ENCODE measurements at regions not wholly inside any gene's neighbourhood (a gene's known extent, or its start where the extent isn't known, plus 50 kb on each side); places are given as distances from the start of the nearest gene placed in this dataset.

DNA sequence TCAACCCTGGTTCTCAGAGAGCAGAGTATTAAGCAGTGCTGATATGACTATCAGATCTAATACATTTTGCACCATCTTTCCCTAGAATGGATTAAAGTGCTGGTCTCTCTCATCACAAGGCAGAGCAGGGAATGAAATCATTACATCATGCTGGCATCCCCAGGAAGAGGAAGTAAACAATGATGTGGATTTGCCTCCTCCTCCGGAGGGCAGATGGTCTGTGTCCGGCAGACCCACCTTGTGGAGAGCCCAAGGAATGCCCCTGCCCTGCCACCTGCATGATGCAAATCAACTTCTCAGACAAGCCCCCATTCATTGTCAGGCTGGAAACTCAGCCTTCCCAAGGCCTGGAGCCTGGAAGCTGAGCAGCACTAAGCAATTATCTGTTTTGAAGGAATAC, 1149.1 kb downstream of the VRK1 start:
- Histone ChIP-seq H3K4me3 (no peak overlapping the region), H3K9me3 (replicated peaks) (no peaks in the 10 kb centered on the region), H3K4me1 (no peaks in the 10 kb centered on the region), H3K36me3 (no peaks in the 10 kb centered on the region), H3K27ac (no peak overlapping the region), H3K27me3 (no peaks in the 10 kb centered on the region)
- DNase-seq, result no peak

DNA sequence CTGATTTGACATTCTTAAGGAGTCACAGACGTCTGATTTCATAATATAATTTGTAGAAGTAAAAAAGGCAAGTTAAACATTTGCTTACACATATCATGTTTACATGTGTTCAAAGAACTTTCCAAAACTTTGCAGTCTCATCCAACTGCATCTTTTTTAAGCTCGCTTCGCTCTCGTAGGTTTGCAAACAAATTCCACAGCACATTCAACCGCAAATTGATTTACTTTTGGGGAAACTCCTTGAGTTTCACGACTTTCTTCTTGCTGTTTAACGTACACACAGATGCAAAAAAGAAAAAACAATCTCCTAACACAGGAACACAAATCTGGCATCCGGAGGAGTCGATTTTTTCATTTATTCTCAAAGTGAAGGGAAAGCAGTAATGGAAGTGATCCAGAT, 1149.5 kb downstream of the VRK1 start:
- Histone ChIP-seq H3K27ac (no peak overlapping the region), H3K4me1 (no peaks in the 10 kb centered on the region), H3K36me3 (no peaks in the 10 kb centered on the region), H3K27me3 (no peaks in the 10 kb centered on the region), H3K4me3 (no peak overlapping the region), H3K9me3 (replicated peaks) (no peaks in the 10 kb centered on the region)
- no peak for DNase-seq

DNA sequence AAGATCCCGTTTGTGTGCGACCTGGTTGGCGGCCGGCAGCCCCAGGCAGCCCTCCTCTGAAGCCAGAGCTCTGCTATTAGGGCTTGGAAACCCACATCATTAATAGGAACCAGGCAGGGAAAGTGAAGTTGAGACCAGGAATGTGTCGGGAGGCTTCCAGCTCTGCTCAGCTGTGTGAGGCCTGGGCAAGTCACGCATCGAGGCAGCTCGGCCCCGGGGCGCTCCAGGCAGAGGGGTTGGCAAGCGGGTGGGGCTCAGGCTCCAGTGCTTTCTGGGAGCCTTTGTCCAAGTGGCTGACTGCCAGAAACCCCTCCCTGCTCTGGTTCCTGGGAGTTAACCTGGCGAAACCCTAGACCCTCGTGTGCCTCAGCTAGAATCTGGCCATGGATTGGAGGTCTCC, 1151.7 kb downstream of the VRK1 start:
- Histone ChIP-seq H3K4me1 (no peaks in the 10 kb centered on the region), H3K27me3 (no peaks in the 10 kb centered on the region), H3K4me3 (no peak overlapping the region), H3K27ac (no peak overlapping the region), H3K36me3 (no peaks in the 10 kb centered on the region), H3K9me3 (replicated peaks) (no peaks in the 10 kb centered on the region)
- DNase-seq, result no peak

DNA sequence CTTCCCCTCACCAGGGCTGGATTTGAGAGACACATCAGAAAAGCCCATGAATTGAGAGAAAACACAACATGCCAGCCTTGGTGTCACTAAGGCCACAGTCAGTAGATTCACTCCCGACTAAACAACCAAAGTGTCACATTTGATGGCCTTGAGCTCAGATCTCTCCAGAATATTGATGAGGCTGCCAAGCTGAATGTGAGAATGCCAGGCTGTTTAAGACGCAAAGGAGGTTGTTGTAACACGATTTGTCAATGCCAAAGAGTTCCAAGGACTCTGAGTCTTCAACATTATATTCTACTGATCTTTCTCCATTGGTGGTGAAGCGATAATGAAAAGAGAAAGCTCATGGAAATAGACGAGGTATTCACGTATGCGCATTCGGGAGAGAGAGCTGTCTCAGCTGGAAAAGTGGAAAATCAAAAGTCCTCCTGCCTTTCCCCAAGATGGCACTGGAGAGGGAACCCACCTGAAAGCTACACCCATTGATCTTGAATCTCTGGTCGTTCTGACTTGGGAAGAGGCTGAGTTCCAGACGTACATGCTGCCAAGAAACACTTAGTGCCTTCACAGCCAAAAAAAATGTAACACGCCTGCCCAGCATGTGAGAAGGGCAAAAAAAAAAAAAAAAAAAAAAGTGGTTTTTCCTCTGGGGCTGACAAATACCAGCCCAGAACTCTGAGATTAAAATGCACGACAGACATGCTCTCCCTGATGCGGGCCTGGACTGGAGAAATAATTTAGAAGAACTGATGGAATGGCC, 1159.6 kb downstream of the VRK1 start:
- Histone ChIP-seq H3K4me3 (no peak overlapping the region), H3K4me1 (no peaks in the 10 kb centered on the region), H3K27me3 (no peaks in the 10 kb centered on the region), H3K36me3 (no peaks in the 10 kb centered on the region), H3K9me3 (replicated peaks) (no peaks in the 10 kb centered on the region), H3K27ac (no peak overlapping the region)
- no peak for DNase-seq

DNA sequence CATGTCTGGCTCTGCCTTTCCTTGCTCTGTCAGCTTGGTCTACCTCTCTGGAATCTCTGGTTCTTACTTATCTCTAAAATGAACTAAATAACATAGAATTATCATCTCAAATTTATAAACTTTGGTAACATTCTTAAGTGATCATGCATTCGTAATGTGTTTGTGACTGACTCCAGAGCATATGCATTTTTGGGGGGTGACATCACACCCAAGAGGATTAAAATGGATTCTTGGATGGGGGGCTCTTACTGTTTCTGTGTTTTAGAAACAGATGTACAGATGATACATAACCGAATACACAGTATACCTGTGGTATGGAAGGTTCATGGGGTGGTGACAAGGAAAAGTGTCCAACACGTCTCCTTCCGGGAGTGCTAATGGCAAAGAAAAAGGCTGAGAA, 1162.1 kb downstream of the VRK1 start:
- Histone ChIP-seq H3K27ac (no peak overlapping the region), H3K9me3 (replicated peaks) (no peaks in the 10 kb centered on the region), H3K4me3 (no peak overlapping the region), H3K4me1 (no peaks in the 10 kb centered on the region), H3K36me3 (no peaks in the 10 kb centered on the region), H3K27me3 (no peaks in the 10 kb centered on the region)
- DNase-seq, result no peak

DNA sequence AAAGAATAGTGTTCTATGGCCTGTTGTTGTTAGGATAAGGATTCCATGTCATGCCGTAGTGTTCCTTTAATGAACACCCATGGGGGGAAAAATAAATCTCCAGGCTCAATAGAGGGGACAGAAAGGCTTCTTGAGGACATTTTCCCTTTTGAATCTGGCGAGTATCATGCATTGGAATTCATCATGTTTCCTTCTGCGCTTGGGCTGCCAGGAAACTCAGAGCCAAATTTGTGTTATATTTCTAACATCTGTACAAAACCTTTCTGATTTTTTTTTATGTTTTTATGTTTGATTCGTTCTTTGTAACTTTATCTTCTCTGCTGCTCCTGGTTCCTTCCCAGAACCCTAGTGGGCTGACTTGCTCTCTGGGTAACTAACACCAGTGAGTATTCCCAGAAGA, 1163.3 kb downstream of the VRK1 start:
- Histone ChIP-seq H3K36me3 (no peaks in the 10 kb centered on the region), H3K4me1 (no peaks in the 10 kb centered on the region), H3K27ac (no peak overlapping the region), H3K4me3 (no peak overlapping the region), H3K9me3 (replicated peaks) (no peaks in the 10 kb centered on the region), H3K27me3 (no peaks in the 10 kb centered on the region)
- no peak for DNase-seq

DNA sequence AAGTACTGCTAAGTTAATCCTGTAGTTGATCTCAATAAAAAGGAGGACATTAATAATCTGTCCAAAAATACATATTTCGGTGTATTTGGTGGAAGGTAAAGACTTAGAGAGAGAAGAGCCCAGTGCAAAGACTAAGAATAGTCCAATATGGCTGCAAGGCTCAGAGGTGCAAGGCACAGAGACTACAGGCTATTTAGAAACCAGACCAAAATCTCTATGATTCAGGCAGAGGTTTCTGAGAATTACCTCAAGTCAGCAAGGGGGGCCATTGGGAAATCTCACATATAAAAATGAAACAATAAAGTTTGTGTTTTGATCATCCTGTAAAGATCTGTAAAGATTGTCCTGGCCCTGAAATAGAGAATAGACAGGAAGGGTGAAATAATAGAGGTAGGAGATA, 1173.0 kb downstream of the VRK1 start:
- no peaks in the 10 kb centered on the region for H3K36me3 ChIP-seq
- no peaks in the 10 kb centered on the region for H3K27me3 ChIP-seq
- H3K9me3 ChIP-seq (replicated peaks), result no peaks in the 10 kb centered on the region
- no peak for DNase-seq
- no peaks in the 10 kb centered on the region for H3K4me1 ChIP-seq
- H3K4me3 ChIP-seq, result no peak overlapping the region
- no peak overlapping the region for H3K27ac ChIP-seq

DNA sequence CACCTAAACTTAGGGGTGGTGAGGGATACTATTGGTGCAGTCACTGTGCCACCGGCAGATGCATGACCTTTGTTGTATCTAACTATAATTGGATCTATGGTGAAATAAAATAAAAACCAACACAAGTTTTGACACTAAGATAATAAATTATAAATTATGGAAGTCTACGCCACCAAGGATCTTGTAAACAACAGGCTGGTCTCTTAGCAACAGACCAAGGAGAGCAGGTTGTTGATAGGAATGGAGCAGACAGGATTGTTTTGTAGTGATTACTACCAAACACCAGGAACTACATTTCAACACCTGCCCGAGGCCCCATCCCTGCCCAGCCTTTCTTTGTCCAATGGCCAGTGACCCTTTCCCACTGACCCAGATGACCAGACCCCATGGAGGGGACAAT, 1178.0 kb downstream of the VRK1 start:
- Histone ChIP-seq H3K4me1 (no peaks in the 10 kb centered on the region), H3K9me3 (replicated peaks) (no peaks in the 10 kb centered on the region), H3K4me3 (no peak overlapping the region), H3K27me3 (no peaks in the 10 kb centered on the region), H3K27ac (no peak overlapping the region), H3K36me3 (no peaks in the 10 kb centered on the region)
- DNase-seq, result no peak

DNA sequence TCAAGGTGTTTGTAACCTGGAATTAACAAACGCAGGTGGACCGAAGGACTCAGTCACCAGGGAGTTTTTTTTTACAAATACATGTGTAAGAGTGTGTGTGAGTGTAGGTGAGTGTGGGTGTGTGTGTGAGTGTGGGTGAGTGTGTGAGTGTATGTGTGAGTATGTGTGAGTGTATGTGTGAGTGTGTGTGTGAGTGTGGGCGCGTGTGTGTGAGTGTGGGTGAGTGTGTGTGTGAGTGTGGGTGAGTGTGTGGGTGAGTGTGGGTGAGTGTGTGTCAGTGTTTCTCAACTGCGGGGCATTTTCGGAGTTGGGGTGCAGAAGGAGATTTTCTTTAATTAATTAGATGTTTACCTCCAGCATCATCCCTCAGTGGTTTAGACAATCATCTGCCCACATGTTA, 1178.8 kb downstream of the VRK1 start:
- Histone ChIP-seq H3K27ac (no peak overlapping the region), H3K4me3 (no peak overlapping the region), H3K9me3 (replicated peaks) (no peaks in the 10 kb centered on the region), H3K4me1 (no peaks in the 10 kb centered on the region), H3K27me3 (no peaks in the 10 kb centered on the region), H3K36me3 (no peaks in the 10 kb centered on the region)
- DNase-seq, result no peak

DNA sequence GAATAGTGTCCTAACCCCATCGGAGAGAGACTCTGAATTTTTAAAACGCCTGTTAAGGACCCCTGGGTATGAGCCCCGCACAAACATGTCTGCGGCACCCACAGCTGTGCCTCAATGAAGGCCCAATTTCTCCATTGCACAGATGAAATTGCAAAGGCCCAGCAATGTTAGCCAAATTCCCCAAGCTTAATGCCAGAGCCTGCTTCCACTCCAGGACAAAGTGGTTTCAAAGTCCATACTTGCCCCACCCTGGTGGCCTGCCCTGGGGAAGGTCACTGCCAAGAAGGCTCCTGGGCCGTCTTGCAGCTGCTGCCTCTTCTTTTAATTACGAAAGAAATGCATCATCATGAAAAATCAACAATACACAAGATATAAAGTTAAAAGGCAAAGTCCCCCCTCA, 1179.7 kb downstream of the VRK1 start:
- no peaks in the 10 kb centered on the region for H3K9me3 ChIP-seq (replicated peaks)
- H3K27me3 ChIP-seq, result no peaks in the 10 kb centered on the region
- no peak overlapping the region for H3K4me3 ChIP-seq
- no peaks in the 10 kb centered on the region for H3K36me3 ChIP-seq
- DNase-seq, result no peak
- H3K27ac ChIP-seq, result no peak overlapping the region
- H3K4me1 ChIP-seq, result no peaks in the 10 kb centered on the region

DNA sequence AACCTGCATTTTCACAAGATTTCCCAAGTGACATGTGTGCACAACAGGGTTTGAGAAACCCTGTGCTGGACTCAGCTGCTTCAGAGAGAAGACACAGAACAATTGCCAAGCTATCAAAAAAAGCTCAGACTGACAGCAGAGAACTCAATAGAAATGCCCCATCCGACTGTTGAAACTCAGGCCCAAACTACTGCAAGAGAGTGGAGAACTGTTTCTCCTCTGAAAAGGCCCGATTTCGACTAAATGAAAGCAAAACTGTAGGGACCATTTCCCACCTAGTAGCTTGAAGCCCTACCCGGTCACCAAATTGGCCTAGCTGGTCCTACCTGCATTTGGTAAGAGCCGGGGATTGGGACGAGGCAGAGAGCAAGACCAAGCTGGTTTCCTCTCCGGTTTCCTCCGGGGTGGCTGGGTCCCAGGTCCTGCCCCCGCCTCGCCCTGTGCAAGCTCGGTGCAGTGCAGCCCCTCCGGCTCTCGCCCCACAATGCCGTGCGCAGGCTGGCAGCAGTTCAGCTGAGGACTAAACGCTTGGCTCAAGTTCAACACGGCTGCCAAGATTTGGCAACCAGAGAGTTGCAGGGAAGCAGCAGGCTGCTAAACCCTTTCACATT, 1180.6 kb downstream of the VRK1 start:
- Histone ChIP-seq H3K27ac (no peak overlapping the region), H3K4me1 (no peaks in the 10 kb centered on the region), H3K4me3 (peak overlapping the region; percentile 35), H3K9me3 (replicated peaks) (no peaks in the 10 kb centered on the region), H3K36me3 (no peaks in the 10 kb centered on the region), H3K27me3 (no peaks in the 10 kb centered on the region)
- DNase-seq, result peak; percentile 64 to 76

DNA sequence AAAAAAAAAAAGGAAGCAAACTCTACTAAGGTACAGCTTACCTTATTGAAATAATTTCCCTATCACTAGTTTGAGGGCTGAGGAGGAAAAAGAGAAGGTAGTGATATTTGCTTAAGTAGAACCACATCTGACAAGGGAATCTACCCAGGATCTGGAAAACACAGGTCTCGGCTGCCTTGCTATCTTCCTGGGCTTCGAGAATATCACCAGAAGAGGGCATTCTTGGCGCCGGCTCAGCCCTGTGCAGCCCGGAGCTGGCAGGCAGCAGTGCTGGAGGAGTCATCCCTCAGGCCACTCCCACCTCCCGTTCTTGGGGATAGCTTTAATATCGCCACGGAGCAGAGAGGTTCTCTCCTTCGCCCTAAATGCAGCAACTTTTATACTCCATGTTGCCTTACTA, 1181.2 kb downstream of the VRK1 start:
- Histone ChIP-seq H3K9me3 (replicated peaks) (no peaks in the 10 kb centered on the region), H3K36me3 (no peaks in the 10 kb centered on the region), H3K4me3 (peak overlapping the region; percentile 35), H3K27ac (no peak overlapping the region), H3K4me1 (no peaks in the 10 kb centered on the region), H3K27me3 (no peaks in the 10 kb centered on the region)
- peak; percentile 67 to 75 for DNase-seq

DNA sequence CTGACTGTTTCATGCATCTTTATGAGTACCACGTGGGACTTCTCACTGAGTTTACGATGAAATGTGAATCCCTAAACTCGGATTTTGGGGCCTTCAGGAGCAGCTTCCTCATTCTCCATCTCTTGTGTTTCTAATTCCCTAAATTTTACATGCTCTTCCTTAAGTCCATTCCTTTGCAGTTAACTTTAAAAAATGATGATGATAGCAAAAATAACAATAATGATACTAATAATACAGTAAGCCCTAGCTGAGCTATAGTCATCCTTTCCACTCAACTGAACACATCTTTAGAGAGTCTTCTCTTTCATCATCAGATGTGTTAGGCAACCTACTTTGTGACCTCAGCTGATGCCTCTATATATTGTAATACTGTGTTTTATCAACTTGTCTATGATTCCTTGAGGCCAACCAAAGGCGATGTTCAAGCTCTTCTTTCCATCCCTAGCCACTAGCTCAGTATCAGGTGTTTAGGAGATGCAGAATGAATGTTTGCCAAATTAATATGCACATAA, 1196.4 kb downstream of the VRK1 start:
- Histone ChIP-seq H3K36me3 (no peaks in the 10 kb centered on the region), H3K4me1 (no peaks in the 10 kb centered on the region), H3K9me3 (replicated peaks) (no peaks in the 10 kb centered on the region), H3K27me3 (no peaks in the 10 kb centered on the region), H3K4me3 (no peak overlapping the region), H3K27ac (no peak overlapping the region)
- no peak for DNase-seq

DNA sequence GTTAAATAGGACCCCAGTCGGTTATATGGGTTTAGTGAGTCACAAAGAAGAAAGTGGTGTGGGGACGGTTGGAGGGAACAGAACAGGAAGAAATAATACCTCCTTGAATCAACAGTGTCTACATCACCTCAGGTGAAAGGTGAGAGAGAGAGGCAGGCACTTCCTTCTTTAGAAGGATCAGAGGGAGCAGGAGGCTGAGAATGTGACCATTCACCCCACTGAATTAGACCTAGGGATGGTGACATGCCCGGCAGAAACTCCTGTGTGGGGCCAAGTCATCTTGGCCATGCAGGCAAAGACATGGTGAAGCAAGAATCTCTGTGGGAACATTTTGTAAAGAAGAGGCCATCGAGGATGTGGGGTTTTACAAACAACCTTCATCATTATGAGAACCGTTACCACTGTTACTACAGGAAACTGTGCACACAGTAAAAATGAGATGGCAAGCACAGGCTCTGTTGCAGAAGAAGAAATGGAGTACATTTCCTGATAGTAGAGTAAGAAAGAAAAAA, 1196.9 kb downstream of the VRK1 start:
- H3K9me3 ChIP-seq (replicated peaks), result no peaks in the 10 kb centered on the region
- no peaks in the 10 kb centered on the region for H3K27me3 ChIP-seq
- no peak overlapping the region for H3K4me3 ChIP-seq
- DNase-seq, result no peak
- H3K27ac ChIP-seq, result no peak overlapping the region
- no peaks in the 10 kb centered on the region for H3K4me1 ChIP-seq
- H3K36me3 ChIP-seq, result no peaks in the 10 kb centered on the region

DNA sequence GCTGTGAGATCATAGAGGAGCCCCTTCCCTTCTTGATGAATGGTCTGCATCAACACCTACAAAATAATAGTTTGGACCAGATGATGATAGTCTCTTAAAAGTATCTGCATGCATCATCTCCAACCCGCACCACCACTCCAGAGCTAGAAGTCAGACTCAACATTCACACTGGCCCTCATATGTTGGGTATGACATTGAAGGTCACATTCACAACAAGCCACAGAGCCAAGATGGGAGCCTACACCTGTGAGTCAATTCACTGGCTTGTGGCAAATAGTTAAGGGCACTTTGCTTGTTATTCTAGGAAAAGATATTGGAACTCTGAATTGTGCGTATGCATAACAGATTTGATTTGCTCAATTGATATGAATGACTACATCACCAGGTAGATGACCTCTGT, 1197.9 kb downstream of the VRK1 start:
- Histone ChIP-seq H3K9me3 (replicated peaks) (no peaks in the 10 kb centered on the region), H3K27me3 (no peaks in the 10 kb centered on the region), H3K27ac (no peak overlapping the region), H3K4me3 (no peak overlapping the region), H3K36me3 (no peaks in the 10 kb centered on the region), H3K4me1 (no peaks in the 10 kb centered on the region)
- DNase-seq, result no peak

DNA sequence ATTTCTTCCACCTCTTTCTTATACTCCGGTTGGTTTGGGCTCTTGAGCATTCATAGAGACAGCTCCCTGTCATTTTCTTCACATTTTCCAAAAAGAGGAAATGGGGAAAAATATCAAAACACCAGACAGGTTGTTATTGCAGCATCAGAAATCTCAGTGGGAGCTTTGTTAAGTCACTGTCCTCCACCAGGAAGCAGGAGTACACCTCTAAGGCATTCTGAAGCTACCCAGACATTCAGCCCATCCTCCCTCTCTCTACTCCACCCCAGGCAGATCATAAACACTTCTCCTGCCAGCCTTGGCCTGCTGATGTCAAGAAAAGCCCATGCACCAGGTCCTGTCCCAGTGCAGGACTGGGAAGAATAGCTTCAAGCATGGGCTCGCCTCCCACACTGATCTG, 1198.3 kb downstream of the VRK1 start:
- H3K9me3 ChIP-seq (replicated peaks), result no peaks in the 10 kb centered on the region
- H3K27ac ChIP-seq, result no peak overlapping the region
- H3K4me3 ChIP-seq, result no peak overlapping the region
- H3K4me1 ChIP-seq, result no peaks in the 10 kb centered on the region
- DNase-seq, result no peak
- no peaks in the 10 kb centered on the region for H3K27me3 ChIP-seq
- H3K36me3 ChIP-seq, result no peaks in the 10 kb centered on the region
